NCI-H82 treated with DMSO at 0.1 percent for 48 hours (cell line): ENCODE measurements at regions not wholly inside any gene's neighbourhood (a gene's known extent, or its start where the extent isn't known, plus 50 kb on each side); places are given as distances from the start of the nearest gene placed in this dataset.

Source experiments
- DNase-seq: peaks from one replicate; lab custom pipeline; 2025; ENCODE audit not compliant: unreplicated experiment; lab: John Stamatoyannopoulos, UW

- no peak for DNase-seq
Observed at GRCh38 chr6:67680297-67680932, 954.7 kb upstream of the ADGRB3 start.

GRCh38 chr6:67679566-67680296, 955.4 kb upstream of the ADGRB3 start:
- DNase-seq = no peak

DNA sequence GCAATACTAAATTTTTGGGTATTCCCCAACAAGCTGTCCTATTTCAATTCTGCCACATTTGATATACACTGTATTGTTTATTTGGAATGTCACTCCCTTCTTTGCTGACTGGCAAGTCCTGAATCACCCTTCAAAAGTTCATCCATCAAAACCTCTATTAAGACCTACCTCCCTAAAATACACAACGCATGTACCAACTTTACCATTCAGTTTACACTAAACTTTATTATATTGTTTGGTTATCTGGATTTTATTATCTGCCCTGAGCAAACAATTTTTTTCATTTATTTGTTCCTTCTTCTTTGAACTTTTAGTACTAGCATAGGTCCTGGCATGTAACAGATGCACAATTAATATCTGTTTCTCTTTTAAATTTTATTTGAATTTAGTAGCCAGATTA, 958.2 kb upstream of the ADGRB3 start:
- DNase-seq = no peak

DNA sequence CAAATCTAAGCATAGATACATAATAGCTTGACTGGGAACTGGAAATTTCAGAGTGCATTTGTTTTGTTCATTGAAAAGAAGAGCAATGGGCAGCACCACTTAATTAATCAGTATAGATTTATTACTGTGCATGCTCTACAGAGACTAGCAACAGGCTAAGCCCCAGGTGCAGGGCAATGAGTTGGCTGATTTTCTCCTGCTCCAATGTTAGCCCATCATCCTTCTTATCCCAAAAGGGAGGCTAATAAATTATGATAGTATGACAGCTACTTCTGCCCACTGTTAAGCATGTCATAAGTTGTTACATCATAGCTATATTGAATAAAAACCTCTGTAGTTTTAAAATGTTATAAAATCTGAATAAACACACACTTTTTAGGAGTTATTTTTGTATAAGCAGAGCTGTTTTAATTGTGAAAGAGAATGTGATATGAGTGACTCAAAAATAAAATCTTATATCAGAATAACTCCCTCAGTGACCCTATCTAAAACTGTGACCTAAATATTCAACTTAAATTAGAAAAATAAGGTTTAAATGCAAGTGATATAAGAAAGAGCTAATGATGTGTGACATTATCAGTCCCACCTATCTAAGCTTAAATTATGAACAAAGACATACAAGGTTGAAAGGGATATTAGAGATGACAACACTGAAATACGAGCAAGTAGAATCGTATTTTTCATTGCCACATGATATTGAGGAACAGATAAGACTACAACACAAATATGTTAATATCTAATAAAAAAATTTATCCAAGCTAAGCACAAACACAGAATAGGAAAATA, 967.3 kb upstream of the ADGRB3 start:
- no peak for DNase-seq

- DNase-seq = no peak
Observed at GRCh38 chr6:67666177-67666964, 968.7 kb upstream of the ADGRB3 start.

GRCh38 chr6:67664942-67665341, 970.1 kb upstream of the ADGRB3 start:
- DNase-seq = no peak

DNA sequence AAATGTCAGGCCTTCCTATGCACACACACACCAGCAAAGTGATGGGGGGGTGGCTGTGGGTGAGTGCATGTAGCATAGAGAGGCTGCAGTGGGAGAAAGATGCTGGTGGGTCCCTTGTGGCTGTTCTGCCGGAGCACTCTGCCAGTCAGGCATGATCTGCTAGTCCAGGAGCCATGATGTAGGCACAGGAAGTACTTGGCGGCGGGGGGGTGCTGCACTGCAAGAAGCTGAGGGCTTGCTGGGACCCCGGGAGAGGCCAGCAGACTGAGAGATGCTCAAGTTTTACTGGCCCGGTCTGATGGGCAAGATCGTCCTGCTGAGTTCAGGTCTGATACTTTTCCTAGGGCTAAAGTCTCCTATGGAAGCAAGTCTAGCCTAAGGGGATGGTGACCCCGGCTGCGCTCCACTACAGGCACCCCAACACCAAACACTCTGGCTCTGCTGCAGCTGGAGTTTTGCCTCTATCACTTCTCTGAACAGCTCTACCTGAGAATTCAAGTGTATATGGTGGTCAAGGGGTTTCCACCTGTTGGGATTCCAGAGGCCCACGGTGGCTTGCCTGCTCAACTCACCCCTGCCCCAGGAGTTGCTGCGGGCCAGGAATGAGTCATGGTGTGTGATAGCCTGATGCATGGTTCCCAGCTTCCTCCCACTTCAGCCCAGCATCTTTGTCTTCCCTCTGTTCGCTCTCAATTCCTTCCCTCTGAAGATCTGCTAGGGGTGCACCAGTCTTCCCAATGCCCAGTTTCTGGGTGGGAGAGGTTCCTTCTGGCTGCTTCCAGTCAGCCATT, 971.8 kb upstream of the ADGRB3 start:
- DNase-seq = no peak

GRCh38 chr6:67653561-67653960, 981.5 kb upstream of the ADGRB3 start:
- no peak for DNase-seq

- no peak for DNase-seq
Observed at GRCh38 chr6:67646550-67646949, 988.5 kb upstream of the ADGRB3 start.

- DNase-seq = no peak
Observed at GRCh38 chr6:67643281-67643680, 991.8 kb upstream of the ADGRB3 start.

DNA sequence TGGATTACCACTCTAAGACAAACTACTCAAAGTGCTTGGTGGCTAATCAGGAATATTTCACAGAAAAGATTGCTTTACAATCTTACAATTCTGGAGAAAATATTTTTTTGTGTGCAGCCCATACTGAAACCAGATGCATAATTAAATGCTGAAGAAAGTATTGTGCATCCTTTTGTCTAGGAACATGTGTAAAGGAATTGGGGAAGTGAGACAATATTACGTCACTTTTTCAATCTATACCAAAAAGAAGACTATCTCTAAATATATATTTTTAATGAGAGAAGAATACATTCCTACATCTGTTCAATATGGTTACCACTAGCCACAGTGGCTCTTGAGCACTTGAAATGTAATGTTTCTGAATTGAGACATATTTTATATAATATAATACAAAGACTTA, 992.5 kb upstream of the ADGRB3 start:
- no peak for DNase-seq

DNA sequence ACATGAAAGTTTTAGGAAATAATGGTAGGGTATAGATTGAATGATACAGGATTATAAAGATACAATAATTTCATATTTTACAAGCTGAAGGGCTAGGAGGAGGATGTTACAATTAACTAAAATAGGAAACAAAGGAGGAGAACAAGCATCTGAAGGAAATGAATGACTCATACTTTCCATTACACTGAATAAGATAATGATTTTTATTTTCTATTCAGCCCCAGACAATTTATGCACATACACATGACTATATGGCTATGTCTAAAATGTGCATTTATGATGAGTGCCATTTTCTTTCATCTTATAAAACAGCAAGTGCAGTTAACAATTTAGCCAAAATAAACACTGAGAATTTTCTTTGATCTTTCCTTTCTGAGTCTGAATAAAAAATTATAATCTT, 994.6 kb upstream of the ADGRB3 start:
- DNase-seq = no peak

GRCh38 chr6:67639161-67639560, 995.9 kb upstream of the ADGRB3 start:
- DNase-seq = no peak

DNA sequence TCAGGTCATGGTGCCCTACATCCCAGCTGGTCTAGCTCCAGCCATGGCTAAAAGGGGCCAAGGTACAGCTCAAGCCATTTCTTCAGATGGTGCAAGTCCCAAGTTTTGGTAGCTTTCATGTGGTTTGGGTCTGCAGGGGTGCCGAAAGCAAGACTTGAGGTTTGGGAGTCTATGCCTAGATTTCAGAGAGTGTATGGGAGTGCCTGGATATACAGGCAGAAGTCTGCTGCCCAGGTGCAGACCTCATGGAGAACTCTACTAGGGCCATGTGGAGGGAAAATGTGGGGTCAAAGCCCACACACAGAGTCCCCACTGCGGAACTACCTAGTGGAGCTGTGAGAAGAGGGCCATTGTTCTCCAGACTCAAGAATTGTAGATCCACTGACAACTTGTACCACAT, 1000.9 kb upstream of the ADGRB3 start:
- no peak for DNase-seq

- no peak for DNase-seq
Observed at GRCh38 chr6:67633058-67633457, 1002.0 kb upstream of the ADGRB3 start.

- no peak for DNase-seq
Observed at GRCh38 chr6:67630146-67630545, 1004.9 kb upstream of the ADGRB3 start.

DNA sequence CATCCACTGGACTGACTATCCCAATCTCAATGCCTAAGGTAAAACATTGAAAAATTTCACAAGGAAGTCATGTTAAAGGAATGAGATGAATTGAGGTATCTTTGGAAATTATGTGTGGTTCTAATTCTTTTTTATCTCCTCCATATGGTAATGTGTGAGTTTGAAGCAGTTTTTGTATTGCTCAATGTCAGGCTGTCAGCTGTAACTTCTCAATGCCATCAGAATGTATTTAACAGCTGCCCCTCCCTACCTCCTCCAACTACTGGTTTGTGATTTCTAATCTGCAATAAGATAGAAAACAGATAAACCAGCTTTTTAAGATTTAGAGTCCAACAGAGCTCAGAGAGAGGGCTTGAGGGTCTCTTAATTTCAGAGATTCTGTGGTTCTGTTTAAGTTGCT, 1005.8 kb upstream of the ADGRB3 start:
- no peak for DNase-seq

- DNase-seq = no peak
Observed at GRCh38 chr6:67615796-67616195, 1019.3 kb upstream of the ADGRB3 start.

DNA sequence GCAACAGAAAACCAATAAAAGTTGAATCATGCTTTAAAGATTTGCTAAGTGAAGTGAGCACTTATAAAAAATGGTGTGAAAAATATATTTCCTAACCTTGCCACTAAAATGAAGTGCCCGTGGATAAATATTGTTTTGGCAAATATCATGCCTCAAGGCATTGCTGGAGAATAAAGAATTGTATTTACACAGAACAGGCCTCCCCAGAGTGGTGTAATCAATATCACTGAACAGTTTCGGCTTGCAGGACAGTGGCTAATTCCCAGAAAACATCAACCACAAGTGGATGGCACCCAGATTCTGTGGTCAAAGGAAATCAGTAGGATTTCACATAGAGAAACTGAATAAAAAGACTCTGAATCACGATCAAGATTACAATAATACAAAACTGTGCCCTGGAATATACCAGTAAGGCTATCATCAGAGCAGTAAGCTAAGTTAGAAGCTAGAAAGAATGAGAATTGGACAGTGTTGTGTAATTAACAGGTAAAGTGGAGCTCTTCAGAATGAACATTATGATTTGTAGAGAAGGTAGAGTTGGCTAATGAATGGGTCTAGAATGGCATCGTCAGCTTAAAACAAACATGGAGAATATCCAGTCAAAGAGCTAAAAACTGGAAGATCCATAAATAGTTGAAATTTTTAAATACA, 1026.9 kb upstream of the ADGRB3 start:
- no peak for DNase-seq
